Activated CD4-positive, alpha-beta T cell treated with anti-CD3 and anti-CD28 coated beads, Interleukin-2, amount 50 U/mL, for 4 hours (primary cell): ENCODE measurements at regions not wholly inside any gene's neighbourhood (a gene's known extent, or its start where the extent isn't known, plus 50 kb on each side); places are given as distances from the start of the nearest gene placed in this dataset.
"Not testable (repeated sequence)": the region's sequence is repeated elsewhere in the genome, so short reads cannot be mapped to it uniquely, and the experiment has no call there.

Experiments used
- DNase-seq, 2 experiments: peaks; one replicate each; pipeline ENCODE4 v3.0.0-alpha.2; 2020

DNA sequence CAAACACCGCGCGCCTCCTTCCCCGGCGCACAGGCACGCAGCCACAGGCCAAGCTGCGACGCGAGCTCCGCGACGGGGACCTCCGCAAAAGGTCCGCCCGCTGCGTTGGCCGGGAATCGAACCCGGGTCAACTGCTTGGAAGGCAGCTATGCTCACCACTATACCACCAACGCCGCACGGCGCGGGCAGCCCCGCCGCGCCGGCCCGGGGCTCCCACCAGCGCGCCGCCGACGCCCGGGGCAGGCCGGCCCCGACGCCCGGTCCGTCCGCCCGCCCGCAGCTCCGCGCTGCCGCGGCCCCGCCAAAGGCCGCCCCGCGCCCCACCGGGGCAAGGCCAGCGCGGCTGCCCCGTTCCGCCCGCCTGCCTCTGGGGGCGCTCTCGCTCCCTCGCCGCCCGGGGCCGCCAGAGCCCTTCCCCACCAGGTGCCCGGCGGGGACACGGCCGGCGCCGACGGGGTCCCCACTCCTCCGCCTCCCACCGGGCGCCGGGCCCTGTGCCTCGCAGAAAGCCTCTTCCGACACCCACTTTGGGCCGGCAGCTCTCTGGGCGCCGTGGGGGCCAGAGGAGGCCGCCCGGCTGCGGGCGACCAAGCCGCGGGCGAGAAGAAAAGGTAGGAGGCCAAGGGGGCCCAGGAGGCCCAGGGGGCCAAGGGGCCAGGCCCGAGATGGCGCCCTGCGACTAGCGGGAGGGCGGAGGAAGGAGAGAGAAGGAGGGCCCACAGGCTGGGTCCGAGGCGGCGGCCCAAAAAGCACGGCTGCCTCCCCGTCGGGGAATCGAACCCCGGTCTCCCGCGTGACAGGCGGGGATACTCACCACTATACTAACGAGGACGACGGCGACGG is 50.2 kb upstream of the FCGR2A start:
- DNase-seq, result not testable (repeated sequence)

- not testable (repeated sequence) for DNase-seq
These were observed 51.0 kb upstream of the FCGR2A start for GRCh38 chr1:161453950-161454864.

DNA sequence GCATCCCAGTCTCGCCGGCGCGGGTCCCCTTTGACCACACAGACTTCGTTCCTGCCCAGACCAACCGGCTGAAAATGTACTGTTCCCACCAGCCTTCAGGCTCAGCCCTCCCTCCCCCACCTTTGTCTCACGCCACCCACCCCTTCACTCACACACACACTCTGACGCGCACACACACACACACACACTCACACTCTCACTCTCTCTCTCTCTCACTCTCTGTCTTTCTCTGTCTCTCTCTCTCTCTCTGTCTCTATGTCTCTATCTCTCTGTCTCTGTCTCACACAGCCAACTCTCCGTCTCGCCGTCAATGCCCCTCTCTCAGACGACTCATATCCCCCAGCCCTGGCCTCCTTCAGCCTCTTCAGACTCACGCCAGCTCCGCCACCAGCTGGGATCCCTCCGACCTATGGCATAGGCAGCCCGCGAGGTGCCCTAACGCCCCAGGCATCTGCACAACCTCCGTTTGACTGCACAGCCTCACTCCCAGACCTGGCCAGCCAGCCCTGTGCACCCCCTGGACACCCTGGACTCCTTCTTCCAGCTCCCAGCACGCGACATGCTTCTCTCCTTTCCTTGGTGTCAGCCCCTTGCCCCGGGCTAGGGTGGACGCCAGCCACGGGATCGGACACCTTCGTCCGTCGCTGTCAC is 53.4 kb upstream of the FCGR2A start:
- not testable (repeated sequence) for DNase-seq

DNA sequence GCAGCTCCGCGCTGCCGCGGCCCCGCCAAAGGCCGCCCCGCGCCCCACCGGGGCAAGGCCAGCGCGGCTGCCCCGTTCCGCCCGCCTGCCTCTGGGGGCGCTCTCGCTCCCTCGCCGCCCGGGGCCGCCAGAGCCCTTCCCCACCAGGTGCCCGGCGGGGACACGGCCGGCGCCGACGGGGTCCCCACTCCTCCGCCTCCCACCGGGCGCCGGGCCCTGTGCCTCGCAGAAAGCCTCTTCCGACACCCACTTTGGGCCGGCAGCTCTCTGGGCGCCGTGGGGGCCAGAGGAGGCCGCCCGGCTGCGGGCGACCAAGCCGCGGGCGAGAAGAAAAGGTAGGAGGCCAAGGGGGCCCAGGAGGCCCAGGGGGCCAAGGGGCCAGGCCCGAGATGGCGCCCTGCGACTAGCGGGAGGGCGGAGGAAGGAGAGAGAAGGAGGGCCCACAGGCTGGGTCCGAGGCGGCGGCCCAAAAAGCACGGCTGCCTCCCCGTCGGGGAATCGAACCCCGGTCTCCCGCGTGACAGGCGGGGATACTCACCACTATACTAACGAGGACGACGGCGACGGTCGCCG is 57.4 kb upstream of the FCGR2A start:
- DNase-seq, result not testable (repeated sequence)

GRCh38 chr1:161447040-161447759 is 58.1 kb upstream of the FCGR2A start:
- DNase-seq, result not testable (repeated sequence)

GRCh38 chr1:161444725-161445124 is 60.5 kb upstream of the FCGR2A start:
- not testable (repeated sequence) for DNase-seq

DNA sequence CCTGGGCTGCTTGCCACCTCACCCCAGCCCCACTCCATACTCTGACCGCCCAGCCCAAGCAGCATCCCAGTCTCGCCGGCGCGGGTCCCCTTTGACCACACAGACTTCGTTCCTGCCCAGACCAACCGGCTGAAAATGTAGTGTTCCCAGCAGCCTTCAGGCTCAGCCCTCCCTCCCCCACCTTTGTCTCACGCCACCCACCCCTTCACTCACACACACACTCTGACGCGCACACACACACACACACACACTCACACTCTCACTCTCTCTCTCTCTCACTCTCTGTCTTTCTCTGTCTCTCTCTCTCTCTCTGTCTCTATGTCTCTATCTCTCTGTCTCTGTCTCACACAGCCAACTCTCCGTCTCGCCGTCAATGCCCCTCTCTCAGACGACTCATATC is 61.0 kb upstream of the FCGR2A start:
- not testable (repeated sequence) for DNase-seq

- DNase-seq, result peak; percentile 35 to 38
These were observed 64.9 kb upstream of the FCGR2A start for GRCh38 chr1:161440312-161440894.

DNA sequence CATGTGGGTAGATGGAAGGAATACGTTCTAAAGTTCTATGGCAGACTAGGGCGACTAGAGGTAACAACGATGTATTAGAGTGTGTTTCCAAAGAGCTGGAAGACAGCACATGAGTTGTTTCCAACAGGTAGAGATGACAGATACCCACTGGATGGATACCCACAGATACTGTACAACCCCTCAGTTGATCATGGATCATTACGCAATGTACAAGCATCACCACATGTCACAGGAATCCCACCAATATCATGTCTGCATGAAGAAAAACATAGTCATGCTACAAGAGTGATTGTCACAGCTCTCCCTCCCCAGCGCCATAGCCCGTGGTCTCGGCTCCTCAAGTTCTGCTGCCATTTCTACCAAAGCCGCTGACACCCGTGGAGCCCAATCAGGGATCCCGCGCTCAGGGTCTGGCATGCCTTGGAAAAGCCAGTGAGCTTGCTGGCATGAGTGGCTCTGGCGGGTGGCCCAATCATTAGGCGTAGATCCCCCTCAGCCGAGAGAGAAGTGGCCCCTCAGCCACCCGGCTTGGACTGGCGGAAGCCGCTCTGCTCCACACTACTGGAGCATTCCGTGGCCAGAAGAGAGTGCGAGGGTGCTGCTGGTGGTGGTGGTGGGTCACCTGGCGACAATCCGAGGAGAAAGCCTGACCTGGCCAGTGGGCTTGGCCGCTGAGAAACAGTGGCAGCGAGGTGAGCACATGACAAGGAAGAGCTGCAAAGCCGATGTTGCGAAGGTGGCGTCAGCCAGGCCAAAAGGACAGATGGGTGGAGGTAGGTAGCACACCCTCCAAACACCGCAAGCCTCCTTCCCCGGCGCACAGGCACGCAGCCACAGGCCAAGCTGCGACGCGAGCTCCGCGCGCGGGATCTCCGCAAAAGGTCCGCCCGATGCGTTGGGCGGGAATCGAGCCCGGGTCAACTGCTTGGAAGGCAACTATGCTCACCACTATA is 65.7 kb upstream of the FCGR2A start:
- DNase-seq, result peak; percentile 12 to 23

DNA sequence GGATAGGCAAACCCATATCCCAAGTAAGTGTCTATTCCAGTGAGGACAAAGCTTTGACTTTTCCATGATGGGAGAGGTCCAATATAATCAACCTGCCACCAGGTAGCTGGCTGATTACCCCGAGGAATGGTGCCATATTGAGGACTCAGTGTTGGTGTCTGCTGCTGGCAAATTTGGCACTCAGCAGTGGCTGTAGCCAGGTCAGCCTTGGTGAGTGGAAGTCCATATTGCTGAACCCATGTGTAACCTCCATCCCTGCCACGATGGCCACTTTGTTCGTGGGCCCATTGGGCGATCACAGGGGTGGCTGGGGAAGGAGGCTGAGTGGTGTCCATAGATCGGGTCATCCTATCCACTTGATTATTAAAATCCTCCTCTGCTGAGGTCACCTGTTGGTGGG is 65.5 kb upstream of the CFAP126 start:
- not testable (repeated sequence) for DNase-seq

DNA sequence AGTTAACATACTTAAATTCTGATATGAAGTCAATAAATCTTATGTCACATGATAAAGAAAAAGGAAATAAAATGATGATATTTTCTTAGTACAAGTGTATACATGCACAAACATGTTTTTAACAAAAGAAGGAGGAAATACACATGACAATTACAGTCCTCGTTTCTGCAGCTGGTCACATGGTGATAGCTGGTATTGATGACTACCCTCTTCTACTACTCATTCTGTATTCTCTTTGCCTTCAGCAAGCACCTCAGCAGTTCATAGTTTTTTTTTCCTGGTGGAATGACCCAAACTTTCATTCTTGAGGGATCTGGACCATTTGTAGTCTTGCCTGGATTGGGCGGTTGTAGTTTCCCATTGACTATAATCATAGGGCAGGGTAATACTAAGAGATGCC is 64.4 kb upstream of the CFAP126 start:
- no peak for DNase-seq

- DNase-seq, result no peak
These were observed 60.2 kb upstream of the CFAP126 start for GRCh38 chr1:161427733-161428516.

DNA sequence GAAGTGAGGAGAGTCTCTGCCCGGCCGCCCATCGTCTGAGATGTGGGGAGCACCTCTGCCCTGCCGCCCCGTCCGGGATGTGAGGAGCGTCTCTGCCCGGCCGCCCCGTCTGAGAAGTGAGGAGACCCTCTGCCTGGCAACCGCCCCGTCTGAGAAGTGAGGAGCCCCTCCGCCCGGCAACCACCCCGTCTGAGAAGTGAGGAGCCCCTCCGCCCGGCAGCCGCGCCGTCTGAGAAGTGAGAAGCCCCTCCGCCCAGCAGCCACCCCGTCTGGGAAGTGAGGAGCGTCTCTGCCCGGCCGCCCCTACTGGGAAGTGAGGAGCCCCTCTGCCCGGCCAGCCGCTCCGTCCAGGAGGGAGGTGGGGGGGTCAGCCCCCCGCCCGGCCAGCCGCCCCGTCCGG is 55.2 kb upstream of the CFAP126 start:
- DNase-seq, result not testable (repeated sequence)

DNA sequence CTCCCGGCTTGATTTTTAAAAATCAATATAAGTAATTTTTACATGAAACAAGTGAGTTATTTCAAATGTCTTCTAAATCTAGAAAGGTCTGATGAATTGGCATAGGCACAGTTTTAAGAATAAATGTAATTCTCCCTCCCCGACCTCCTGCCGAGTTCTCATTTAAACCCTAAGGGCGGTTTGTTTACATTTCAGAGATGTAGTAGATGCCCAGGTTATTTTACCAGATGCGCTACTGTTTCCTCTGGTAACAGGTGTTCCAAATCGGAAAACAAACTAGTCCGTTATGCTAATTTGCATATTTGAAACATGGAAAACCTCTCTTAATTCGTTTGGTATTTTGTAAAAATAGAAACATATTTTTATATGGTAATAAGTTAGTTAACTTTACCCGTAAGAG is 53.8 kb upstream of the CFAP126 start:
- DNase-seq, result no peak

- no peak for DNase-seq
These were observed 53.2 kb upstream of the CFAP126 start for GRCh38 chr1:161420763-161421455.

DNA sequence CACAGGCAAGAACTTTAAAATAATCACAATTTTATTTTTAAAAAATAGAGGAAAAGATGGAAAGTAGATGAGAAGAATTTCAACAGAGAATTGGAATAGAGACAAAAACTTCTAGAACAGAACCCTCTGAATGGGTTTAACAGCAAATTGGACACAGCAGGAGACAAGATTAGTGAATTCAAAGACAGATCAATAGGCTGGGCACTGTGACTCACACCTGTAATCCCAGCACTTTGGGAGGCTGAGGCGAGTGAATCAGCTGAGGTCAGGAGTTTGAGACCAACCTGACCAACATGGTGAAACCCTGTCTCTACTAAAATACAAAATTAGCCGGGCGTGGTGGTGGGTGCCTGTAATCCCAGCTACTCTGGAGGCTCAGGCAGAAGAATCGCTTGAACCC is 49.9 kb upstream of the CFAP126 start:
- not testable (repeated sequence) for DNase-seq
